ENCODE measurements at regions not wholly inside any gene's neighbourhood (a gene's known extent, or its start where the extent isn't known, plus 50 kb on each side); places are given as distances from the start of the nearest gene placed in this dataset.

DNA sequence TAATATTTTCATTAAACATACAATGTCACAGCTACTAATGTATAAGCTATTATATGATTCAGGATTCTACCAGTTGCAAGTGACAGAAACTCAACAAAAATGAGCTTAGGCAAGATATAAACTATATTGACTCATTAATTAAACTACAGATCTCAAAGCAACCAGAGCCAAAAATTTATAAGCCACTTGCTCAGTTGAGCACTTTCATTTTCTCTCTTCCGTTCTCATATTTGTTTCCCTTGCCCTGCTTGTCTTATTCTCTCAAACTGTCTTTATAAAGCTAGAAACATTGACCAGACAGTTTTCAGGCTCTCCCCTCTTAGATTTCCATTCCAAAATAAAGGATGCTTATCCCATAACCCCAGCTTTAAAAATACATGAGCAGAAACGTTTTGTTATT lies 60.2 kb upstream of the DGKB start:
- no peak for DNase-seq

DNA sequence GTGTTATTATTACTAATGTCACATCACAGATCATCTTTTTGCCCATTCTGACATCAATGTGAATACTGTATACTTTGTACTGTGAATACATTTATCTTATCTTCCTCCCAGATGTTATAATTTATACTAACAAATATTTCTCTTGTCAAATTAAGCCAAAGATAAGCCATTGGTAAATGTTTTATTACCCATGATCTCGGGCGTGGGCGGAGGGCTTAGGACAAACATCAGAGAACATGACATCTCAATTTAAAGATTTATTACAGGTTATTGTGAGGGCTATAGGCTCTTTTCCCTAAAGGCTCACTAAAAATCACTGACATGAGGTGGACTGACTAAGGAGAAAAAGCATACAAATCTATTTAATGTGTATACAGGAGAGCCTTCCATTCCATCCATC lies 58.2 kb upstream of the DGKB start:
- DNase-seq = no peak

GRCh38 chr7:14959339-14959738 lies 56.8 kb upstream of the DGKB start:
- no peak for DNase-seq

DNA sequence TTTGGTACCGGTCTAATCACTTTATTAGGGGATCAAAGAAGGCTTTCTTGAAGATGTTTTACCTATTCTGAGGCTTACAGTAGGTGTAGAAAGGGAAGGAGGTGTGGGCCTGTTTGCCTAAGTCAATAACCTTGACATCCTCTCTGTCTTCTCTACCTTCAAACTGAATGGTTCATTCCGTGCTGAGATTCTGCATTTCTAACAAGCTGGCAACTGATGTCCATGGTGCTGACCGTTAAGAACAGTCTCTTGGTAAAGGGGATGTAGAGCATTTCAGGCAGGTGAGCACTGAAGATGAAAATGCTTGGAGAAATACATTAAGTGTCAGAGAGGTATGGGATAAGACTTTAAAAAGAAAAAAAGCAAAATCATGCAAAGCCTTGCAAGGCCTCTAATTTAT lies 51.5 kb upstream of the DGKB start:
- DNase-seq = no peak

All from DMS79 (cell line).